ENCODE measurements at regions not wholly inside any gene's neighbourhood (a gene's known extent, or its start where the extent isn't known, plus 50 kb on each side); places are given as distances from the start of the nearest gene placed in this dataset.

DNA sequence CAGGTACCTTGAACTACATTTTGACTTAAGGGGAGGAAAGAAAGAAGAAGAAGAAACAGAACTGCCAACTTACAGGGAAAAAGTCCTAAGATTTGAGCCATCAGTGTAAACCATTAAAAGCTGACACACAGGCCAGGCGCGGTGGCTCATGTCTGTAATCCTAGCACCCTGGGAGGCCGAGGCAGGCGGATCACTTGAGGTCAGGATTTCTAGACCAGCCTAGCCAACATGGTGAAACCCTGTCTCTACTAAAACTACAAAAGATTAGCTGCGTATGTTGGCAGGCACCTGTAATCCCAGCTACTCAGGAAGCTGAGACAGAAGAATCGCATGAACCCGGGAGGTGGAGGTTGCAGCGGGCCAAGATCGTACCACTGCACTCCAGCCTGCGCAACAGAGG, 389.7 kb upstream of the FAM241A start:
- DNase-seq (ENCODE audit: low spot score), result no peak
- 94% methylated on average over 10 of the region's 10 CpGs for WGBS
- Histone ChIP-seq H3K9me3 (ENCODE audit: control insufficient read depth in 4 of 4, low read length in 3 of 4) (no peaks in the 10 kb centered on the region), H3K27me3 (ENCODE audit: control insufficient read depth in 4 of 4, insufficient read depth in 4 of 4, low read length in 3 of 4) (no peaks in the 10 kb centered on the region), H3K27ac (ENCODE audit: low read depth in 1 of 2, low read length in 2 of 2) (no peak overlapping the region), H3K36me3 (ENCODE audit: control insufficient read depth in 4 of 4, insufficient read depth in 3 of 4, low read depth in 1 of 4, low read length in 3 of 4) (no peaks in the 10 kb centered on the region), H3K4me1 (ENCODE audit: control insufficient read depth in 4 of 4, insufficient read depth in 4 of 4, low read length in 3 of 4) (no peaks in the 10 kb centered on the region), H3K9ac (ENCODE audit: low read depth in 1 of 2, low read length in 2 of 2) (no peak overlapping the region), H3K4me3 (ENCODE audit: low read depth in 1 of 3, low read length in 3 of 3) (no peak overlapping the region)
- TF ChIP-seq RAD21 (IDR thresholded peaks at IDR 0.05) (no peak), TAF1 (conservative IDR thresholded peaks at IDR 0.05) (no peak), FOXA1 (IDR thresholded peaks at IDR 0.05) (no peak), SP1 (IDR thresholded peaks at IDR 0.05) (no peak), RXRA (IDR thresholded peaks at IDR 0.05) (no peak), FOXA2 (IDR thresholded peaks at IDR 0.05) (no peak), NR2F2 (IDR thresholded peaks at IDR 0.05) (no peak), CTCF (IDR thresholded peaks at IDR 0.05; ENCODE audit: low read depth, low read length, missing input control) (no peak), HNF4G (IDR thresholded peaks at IDR 0.05) (no peak)
- TF ChIP-seq, protein P1, sequence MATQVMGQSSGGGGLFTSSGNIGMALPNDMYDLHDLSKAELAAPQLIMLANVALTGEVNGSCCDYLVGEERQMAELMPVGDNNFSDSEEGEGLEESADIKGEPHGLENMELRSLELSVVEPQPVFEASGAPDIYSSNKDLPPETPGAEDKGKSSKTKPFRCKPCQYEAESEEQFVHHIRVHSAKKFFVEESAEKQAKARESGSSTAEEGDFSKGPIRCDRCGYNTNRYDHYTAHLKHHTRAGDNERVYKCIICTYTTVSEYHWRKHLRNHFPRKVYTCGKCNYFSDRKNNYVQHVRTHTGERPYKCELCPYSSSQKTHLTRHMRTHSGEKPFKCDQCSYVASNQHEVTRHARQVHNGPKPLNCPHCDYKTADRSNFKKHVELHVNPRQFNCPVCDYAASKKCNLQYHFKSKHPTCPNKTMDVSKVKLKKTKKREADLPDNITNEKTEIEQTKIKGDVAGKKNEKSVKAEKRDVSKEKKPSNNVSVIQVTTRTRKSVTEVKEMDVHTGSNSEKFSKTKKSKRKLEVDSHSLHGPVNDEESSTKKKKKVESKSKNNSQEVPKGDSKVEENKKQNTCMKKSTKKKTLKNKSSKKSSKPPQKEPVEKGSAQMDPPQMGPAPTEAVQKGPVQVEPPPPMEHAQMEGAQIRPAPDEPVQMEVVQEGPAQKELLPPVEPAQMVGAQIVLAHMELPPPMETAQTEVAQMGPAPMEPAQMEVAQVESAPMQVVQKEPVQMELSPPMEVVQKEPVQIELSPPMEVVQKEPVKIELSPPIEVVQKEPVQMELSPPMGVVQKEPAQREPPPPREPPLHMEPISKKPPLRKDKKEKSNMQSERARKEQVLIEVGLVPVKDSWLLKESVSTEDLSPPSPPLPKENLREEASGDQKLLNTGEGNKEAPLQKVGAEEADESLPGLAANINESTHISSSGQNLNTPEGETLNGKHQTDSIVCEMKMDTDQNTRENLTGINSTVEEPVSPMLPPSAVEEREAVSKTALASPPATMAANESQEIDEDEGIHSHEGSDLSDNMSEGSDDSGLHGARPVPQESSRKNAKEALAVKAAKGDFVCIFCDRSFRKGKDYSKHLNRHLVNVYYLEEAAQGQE (IDR thresholded peaks at IDR 0.05), result no peak
- TF ChIP-seq, protein P2, sequence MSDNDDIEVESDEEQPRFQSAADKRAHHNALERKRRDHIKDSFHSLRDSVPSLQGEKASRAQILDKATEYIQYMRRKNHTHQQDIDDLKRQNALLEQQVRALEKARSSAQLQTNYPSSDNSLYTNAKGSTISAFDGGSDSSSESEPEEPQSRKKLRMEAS (IDR thresholded peaks at IDR 0.05), result no peak

DNA sequence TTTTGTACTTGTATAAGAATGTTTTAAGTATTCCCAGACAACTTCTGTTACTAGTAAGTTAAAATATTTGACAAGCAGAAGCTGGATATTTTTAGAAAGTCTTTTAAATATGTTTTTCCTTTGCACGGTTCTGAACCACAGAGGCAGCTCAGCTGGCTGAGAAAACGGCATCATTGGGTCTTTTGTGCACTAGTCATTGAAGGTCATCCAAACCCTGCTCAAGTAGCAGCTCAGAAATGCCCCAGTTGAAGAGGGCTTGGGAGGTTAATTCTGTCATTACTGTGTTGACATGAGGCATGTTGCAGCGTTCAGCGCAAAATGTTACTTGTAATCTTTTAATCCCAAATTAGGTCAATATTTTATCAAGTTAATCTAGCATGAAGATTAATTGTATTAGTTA, 383.7 kb upstream of the FAM241A start:
- H3K27ac ChIP-seq (ENCODE audit: low read depth in 1 of 2, low read length in 2 of 2), result no peak overlapping the region
- 48% methylated on average over 4 of the region's 4 CpGs for WGBS

More for the DNA sequence above, 383.7 kb upstream of the FAM241A start:
- Histone ChIP-seq H3K36me3 (ENCODE audit: control insufficient read depth in 4 of 4, insufficient read depth in 3 of 4, low read depth in 1 of 4, low read length in 3 of 4) (no peaks in the 10 kb centered on the region), H3K4me1 (ENCODE audit: control insufficient read depth in 4 of 4, insufficient read depth in 4 of 4, low read length in 3 of 4) (no peaks in the 10 kb centered on the region), H3K4me3 (ENCODE audit: low read depth in 1 of 3, low read length in 3 of 3) (no peak overlapping the region), H3K27me3 (ENCODE audit: control insufficient read depth in 4 of 4, insufficient read depth in 4 of 4, low read length in 3 of 4) (no peaks in the 10 kb centered on the region), H3K9ac (ENCODE audit: low read depth in 1 of 2, low read length in 2 of 2) (no peak overlapping the region), H3K9me3 (ENCODE audit: control insufficient read depth in 4 of 4, low read length in 3 of 4) (no peaks in the 10 kb centered on the region)
- DNase-seq (ENCODE audit: low spot score), result no peak
- TF ChIP-seq SP1 (IDR thresholded peaks at IDR 0.05), result no peak
- TF ChIP-seq NR2F2 (IDR thresholded peaks at IDR 0.05), result no peak
- no peak for TF ChIP-seq TAF1 (conservative IDR thresholded peaks at IDR 0.05)
- TF ChIP-seq GABPA (IDR thresholded peaks at IDR 0.05 in 1 of 2, conservative IDR thresholded peaks at IDR 0.05 in 1 of 2), result no peak
- TF ChIP-seq, protein P3, sequence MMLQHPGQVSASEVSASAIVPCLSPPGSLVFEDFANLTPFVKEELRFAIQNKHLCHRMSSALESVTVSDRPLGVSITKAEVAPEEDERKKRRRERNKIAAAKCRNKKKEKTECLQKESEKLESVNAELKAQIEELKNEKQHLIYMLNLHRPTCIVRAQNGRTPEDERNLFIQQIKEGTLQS (IDR thresholded peaks at IDR 0.05), result no peak
- no peak for TF ChIP-seq FOXA2 (IDR thresholded peaks at IDR 0.05)
- TF ChIP-seq JUND (IDR thresholded peaks at IDR 0.05), result no peak
- no peak for TF ChIP-seq RAD21 (IDR thresholded peaks at IDR 0.05)
- TF ChIP-seq ZBTB33 (IDR thresholded peaks at IDR 0.05), result no peak
- TF ChIP-seq, protein P2 (IDR thresholded peaks at IDR 0.05), result no peak
- no peak for TF ChIP-seq YY1 (IDR thresholded peaks at IDR 0.05)
- TF ChIP-seq HNF4A (conservative IDR thresholded peaks at IDR 0.05), result no peak
- TF ChIP-seq FOXA1 (IDR thresholded peaks at IDR 0.05), result no peak
- TF ChIP-seq, protein P1 (IDR thresholded peaks at IDR 0.05), result no peak
- TF ChIP-seq CTCF (IDR thresholded peaks at IDR 0.05; ENCODE audit: low read depth, low read length, missing input control), result no peak
- TF ChIP-seq HNF4G (IDR thresholded peaks at IDR 0.05), result no peak
- TF ChIP-seq EGR1 (IDR thresholded peaks at IDR 0.05; ENCODE audit: low read depth in 2 of 2), result no peak
- TF ChIP-seq RXRA (IDR thresholded peaks at IDR 0.05), result no peak

All from liver (tissue), 8 donors.